ENCODE measurements at regions not wholly inside any gene's neighbourhood (a gene's known extent, or its start where the extent isn't known, plus 50 kb on each side); places are given as distances from the start of the nearest gene placed in this dataset.

GRCh38 chr14:34926552-34926951 is 51.4 kb upstream of the BAZ1A start:
- Histone ChIP-seq H3K9ac (ENCODE audit: low read depth in 1 of 2, low read length in 2 of 2) (no peak overlapping the region), H3K27ac (ENCODE audit: low read depth in 1 of 2, low read length in 2 of 2) (no peak overlapping the region), H3K4me1 (ENCODE audit: control insufficient read depth in 4 of 4, insufficient read depth in 4 of 4, low read length in 3 of 4) (no peaks in the 10 kb centered on the region), H3K4me3 (ENCODE audit: low read depth in 1 of 3, low read length in 3 of 3) (no peak overlapping the region), H3K9me3 (ENCODE audit: control insufficient read depth in 4 of 4, low read length in 3 of 4) (no peaks in the 10 kb centered on the region), H3K27me3 (ENCODE audit: control insufficient read depth in 4 of 4, insufficient read depth in 4 of 4, low read length in 3 of 4) (no peaks in the 10 kb centered on the region), H3K36me3 (ENCODE audit: control insufficient read depth in 4 of 4, insufficient read depth in 3 of 4, low read depth in 1 of 4, low read length in 3 of 4) (no peaks in the 10 kb centered on the region)
- TF ChIP-seq FOXA1 (IDR thresholded peaks at IDR 0.05) (no peak), EGR1 (IDR thresholded peaks at IDR 0.05; ENCODE audit: low read depth in 2 of 2) (no peak), RXRA (IDR thresholded peaks at IDR 0.05) (no peak), TAF1 (conservative IDR thresholded peaks at IDR 0.05) (no peak)
- TF ChIP-seq, protein P1, sequence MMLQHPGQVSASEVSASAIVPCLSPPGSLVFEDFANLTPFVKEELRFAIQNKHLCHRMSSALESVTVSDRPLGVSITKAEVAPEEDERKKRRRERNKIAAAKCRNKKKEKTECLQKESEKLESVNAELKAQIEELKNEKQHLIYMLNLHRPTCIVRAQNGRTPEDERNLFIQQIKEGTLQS (IDR thresholded peaks at IDR 0.05) = no peak
- 97% methylated on average over 1 of the region's 1 CpG for WGBS
- no peak for DNase-seq (ENCODE audit: low spot score)
